ENCODE measurements at regions not wholly inside any gene's neighbourhood (a gene's known extent, or its start where the extent isn't known, plus 50 kb on each side); places are given as distances from the start of the nearest gene placed in this dataset.

DNA sequence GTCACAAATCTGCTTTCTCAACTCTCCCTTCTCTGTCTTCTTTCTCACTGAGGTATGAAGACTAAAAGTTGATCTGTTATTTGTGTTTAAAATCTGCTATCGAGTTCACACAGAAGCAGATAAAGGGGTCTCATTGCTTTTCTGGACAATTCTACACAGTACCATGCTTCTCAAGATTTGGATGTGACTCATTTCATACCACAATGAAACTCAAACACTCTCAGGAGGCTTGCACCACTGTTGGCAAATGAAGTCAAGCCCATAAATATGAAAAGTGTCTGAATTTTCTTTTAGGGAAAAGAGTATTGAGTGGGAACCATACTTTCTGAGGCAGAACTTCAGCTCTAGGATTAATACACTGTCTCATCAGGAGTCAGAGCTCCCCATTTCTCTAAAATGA lies 274.6 kb upstream of the CYRIA start:
- TF ChIP-seq, protein P1, sequence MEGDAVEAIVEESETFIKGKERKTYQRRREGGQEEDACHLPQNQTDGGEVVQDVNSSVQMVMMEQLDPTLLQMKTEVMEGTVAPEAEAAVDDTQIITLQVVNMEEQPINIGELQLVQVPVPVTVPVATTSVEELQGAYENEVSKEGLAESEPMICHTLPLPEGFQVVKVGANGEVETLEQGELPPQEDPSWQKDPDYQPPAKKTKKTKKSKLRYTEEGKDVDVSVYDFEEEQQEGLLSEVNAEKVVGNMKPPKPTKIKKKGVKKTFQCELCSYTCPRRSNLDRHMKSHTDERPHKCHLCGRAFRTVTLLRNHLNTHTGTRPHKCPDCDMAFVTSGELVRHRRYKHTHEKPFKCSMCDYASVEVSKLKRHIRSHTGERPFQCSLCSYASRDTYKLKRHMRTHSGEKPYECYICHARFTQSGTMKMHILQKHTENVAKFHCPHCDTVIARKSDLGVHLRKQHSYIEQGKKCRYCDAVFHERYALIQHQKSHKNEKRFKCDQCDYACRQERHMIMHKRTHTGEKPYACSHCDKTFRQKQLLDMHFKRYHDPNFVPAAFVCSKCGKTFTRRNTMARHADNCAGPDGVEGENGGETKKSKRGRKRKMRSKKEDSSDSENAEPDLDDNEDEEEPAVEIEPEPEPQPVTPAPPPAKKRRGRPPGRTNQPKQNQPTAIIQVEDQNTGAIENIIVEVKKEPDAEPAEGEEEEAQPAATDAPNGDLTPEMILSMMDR (IDR thresholded peaks at IDR 0.05; ENCODE audit: low read depth, low read length): no peak
- TF ChIP-seq POLR2A (IDR thresholded peaks at IDR 0.05; ENCODE audit: extremely low read depth, insufficient read length) (no peak), MYC (IDR thresholded peaks at IDR 0.05; ENCODE audit: low read depth, low read length) (no peak)
- TF ChIP-seq, protein P2, sequence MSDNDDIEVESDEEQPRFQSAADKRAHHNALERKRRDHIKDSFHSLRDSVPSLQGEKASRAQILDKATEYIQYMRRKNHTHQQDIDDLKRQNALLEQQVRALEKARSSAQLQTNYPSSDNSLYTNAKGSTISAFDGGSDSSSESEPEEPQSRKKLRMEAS (IDR thresholded peaks at IDR 0.05; ENCODE audit: low read depth, low read length): no peak
- H3K4me3 ChIP-seq (ENCODE audit: low read depth, low read length): no peak overlapping the region
- DNase-seq (ENCODE audit: low read depth): no peak

DNA sequence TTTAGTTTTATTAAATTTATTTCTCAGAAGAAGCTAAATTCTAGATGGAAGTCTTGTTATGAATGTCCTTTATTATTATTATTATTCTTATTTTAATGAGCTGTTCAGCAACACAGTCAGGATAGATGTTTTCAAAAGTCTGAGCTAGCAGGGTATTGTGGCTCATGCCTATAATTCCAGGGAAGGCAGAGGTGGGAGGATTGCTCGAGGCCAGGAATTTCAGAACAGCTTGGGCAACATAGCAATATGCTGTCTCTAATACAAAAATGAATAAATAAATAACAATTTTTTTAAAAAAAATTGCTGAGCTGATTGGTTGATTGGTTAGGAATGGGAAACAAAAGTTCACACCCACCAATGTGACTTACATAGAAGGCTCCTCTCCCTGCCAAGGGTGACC lies 274.1 kb upstream of the CYRIA start:
- TF ChIP-seq, protein P1 (IDR thresholded peaks at IDR 0.05; ENCODE audit: low read depth, low read length): no peak
- no peak for TF ChIP-seq POLR2A (IDR thresholded peaks at IDR 0.05; ENCODE audit: extremely low read depth, insufficient read length)
- no peak for TF ChIP-seq MYC (IDR thresholded peaks at IDR 0.05; ENCODE audit: low read depth, low read length)
- TF ChIP-seq, protein P2 (IDR thresholded peaks at IDR 0.05; ENCODE audit: low read depth, low read length): no peak
- no peak for DNase-seq (ENCODE audit: low read depth)
- no peak overlapping the region for H3K4me3 ChIP-seq (ENCODE audit: low read depth, low read length)

DNA sequence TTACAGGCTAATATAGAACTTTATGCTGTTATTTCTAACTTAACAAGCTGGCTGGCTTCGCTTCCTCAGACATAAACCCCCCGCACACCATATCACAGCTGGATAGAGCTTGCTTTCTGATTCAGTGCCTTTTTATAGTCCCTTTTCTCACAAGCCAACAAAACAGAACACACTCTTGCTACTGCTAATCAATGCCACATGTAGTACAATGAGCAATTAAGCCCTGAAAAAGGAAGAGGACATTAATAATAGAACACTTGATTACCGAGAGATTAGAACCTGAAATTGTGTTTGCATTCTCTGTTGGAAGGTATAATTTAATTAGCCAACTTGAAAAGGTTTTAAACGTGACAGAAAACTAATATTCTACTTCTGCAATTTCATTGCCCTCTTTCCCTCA lies 267.7 kb upstream of the CYRIA start:
- TF ChIP-seq, protein P2 (IDR thresholded peaks at IDR 0.05; ENCODE audit: low read depth, low read length): no peak
- TF ChIP-seq, protein P1 (IDR thresholded peaks at IDR 0.05; ENCODE audit: low read depth, low read length): no peak
- no peak overlapping the region for H3K4me3 ChIP-seq (ENCODE audit: low read depth, low read length)
- no peak for DNase-seq (ENCODE audit: low read depth)

DNA sequence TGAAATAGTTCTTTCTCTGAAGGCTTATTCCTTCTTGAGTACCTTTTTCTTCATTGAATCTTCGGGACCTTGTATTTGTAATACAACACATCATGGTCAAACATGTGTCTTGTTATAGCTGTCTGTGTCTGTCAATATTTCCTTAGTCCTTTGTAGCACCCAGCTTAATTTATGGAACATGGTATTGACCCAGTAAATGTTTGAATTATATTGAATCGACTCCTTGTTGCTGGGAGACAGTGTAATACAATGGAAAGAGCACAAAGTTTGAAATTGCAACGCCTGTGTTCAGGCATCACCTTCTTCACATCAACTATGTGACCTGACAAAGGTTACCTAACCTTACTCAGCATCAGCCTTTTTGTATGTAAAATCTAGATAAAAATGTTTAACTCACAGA lies 267.2 kb upstream of the CYRIA start:
- no peak for DNase-seq (ENCODE audit: low read depth)
- no peak overlapping the region for H3K4me3 ChIP-seq (ENCODE audit: low read depth, low read length)
- TF ChIP-seq, protein P2 (IDR thresholded peaks at IDR 0.05; ENCODE audit: low read depth, low read length): no peak
- TF ChIP-seq POLR2A (IDR thresholded peaks at IDR 0.05; ENCODE audit: extremely low read depth, insufficient read length) (no peak), MYC (IDR thresholded peaks at IDR 0.05; ENCODE audit: low read depth, low read length) (no peak)
- TF ChIP-seq, protein P1 (IDR thresholded peaks at IDR 0.05; ENCODE audit: low read depth, low read length): no peak

- no peak for TF ChIP-seq MYC (IDR thresholded peaks at IDR 0.05; ENCODE audit: low read depth, low read length)
- TF ChIP-seq, protein P1 (IDR thresholded peaks at IDR 0.05; ENCODE audit: low read depth, low read length): no peak
- no peak overlapping the region for H3K4me3 ChIP-seq (ENCODE audit: low read depth, low read length)
- no peak for DNase-seq (ENCODE audit: low read depth)
Observed at GRCh38 chr2:16931441-16931840, 265.8 kb upstream of the CYRIA start.

- TF ChIP-seq, protein P1 (IDR thresholded peaks at IDR 0.05; ENCODE audit: low read depth, low read length): no peak
- TF ChIP-seq, protein P2 (IDR thresholded peaks at IDR 0.05; ENCODE audit: low read depth, low read length): no peak
- no peak overlapping the region for H3K4me3 ChIP-seq (ENCODE audit: low read depth, low read length)
- no peak for DNase-seq (ENCODE audit: low read depth)
Observed at GRCh38 chr2:16927398-16927797, 261.8 kb upstream of the CYRIA start.
